H1 (cell line): ENCODE measurements at regions not wholly inside any gene's neighbourhood (a gene's known extent, or its start where the extent isn't known, plus 50 kb on each side); places are given as distances from the start of the nearest gene placed in this dataset.

Experiments used
- CTCF ChIA-PET: fragments of 300-600 bp; sonication (Branson Sonifier 250); formaldehyde crosslinking; loops from one replicate; lab custom pipeline; 2021; ENCODE audit not compliant: partially characterized antibody; lab: Charles Lee
- POLR2A ChIA-PET: fragments of 300-600 bp; sonication (Branson Sonifier 250); formaldehyde crosslinking; loops from one replicate; lab custom pipeline; 2021; ENCODE audit warnings: inconsistent platforms; ENCODE audit not compliant: partially characterized antibody; lab: Charles Lee
- DNase-seq, 2 experiments: peaks; one replicate each; pipeline versions ENCODE4 v3.0.0 to v3.0.0-alpha.2; 2010 to 2022; ENCODE audit warnings: low spot score in 2 of 2, low read depth in 1 of 2, mixed read lengths in 1 of 2
- FAIRE-seq: peaks from 2 replicates; lab custom pipeline; 2011; peaks lifted over from hg19 to GRCh38; lab: Jason Lieb, UNC
- H2AFZ ChIP-seq: 2 replicates; pipeline ENCODE4 v1.8.1; 2012; ENCODE audit warnings: low read length, inconsistent platforms
- H2AK5ac ChIP-seq: 2 replicates; pipeline ENCODE4 v1.6.1; 2013; ENCODE audit warnings: low read depth, low read length
- H2BK120ac ChIP-seq: replicated peaks from 2 replicates; pipeline ENCODE3; 2013; ENCODE audit warnings: low read depth, low read length, inconsistent platforms
- H2BK12ac ChIP-seq: 2 replicates; pipeline ENCODE4 v1.6.1; 2013; ENCODE audit warnings: low read depth, low read length
- H2BK15ac ChIP-seq: 2 replicates; pipeline ENCODE4 v1.6.1; 2013; ENCODE audit warnings: low read length
- H2BK20ac ChIP-seq: 2 replicates; pipeline ENCODE4 v1.6.1; 2013; ENCODE audit warnings: low read length
- H2BK5ac ChIP-seq: 2 replicates; pipeline ENCODE4 v1.6.1; 2013; ENCODE audit warnings: low read depth, low read length
- H3K14ac ChIP-seq: 2 replicates; pipeline ENCODE4 v1.6.1; 2013; ENCODE audit warnings: inconsistent platforms; ENCODE audit not compliant: insufficient read length
- H3K18ac ChIP-seq: 2 replicates; pipeline ENCODE4 v1.6.1; 2013; ENCODE audit warnings: low read length; ENCODE audit errors: extremely low read depth
- H3K23ac ChIP-seq: 2 replicates; pipeline ENCODE4 v1.6.1; 2013; ENCODE audit warnings: inconsistent platforms; ENCODE audit not compliant: insufficient read length
- H3K23me2 ChIP-seq: 2 replicates; pipeline ENCODE4 v1.6.1; 2013; ENCODE audit warnings: low read depth, low read length
- H3K27ac ChIP-seq: 2 replicates; pipeline ENCODE4 v1.6.1; 2011; ENCODE audit warnings: low read depth, low read length, inconsistent platforms
- H3K27me3 ChIP-seq, 4 experiments: replicated peaks in 1 of 4; 1 replicate in 1 of 4; 2 replicates in 3 of 4; pipeline versions ENCODE4 v1.6.1 to v1.8.1; 2011 to 2013; ENCODE audit warnings: low read length in 3 of 4, mild to moderate bottlenecking in 3 of 4, inconsistent platforms in 2 of 4, mixed read lengths in 2 of 4, moderate library complexity in 1 of 4; ENCODE audit not compliant: control insufficient read depth in 3 of 4, insufficient read depth in 3 of 4; ENCODE audit errors: extremely low read depth in 1 of 4
- H3K36me3 ChIP-seq, 4 experiments: 2 replicates each; pipeline versions ENCODE4 v1.6.1 to v1.8.1; 2011 to 2013; ENCODE audit warnings: mild to moderate bottlenecking in 4 of 4, low read length in 3 of 4, moderate library complexity in 2 of 4, control low read depth in 1 of 4, inconsistent platforms in 1 of 4; ENCODE audit not compliant: insufficient read depth in 4 of 4, control insufficient read depth in 2 of 4
- H3K4ac ChIP-seq: replicated peaks from 2 replicates; pipeline ENCODE3; 2013; ENCODE audit warnings: low read length, low read depth, mixed read lengths, inconsistent platforms; ENCODE audit not compliant: insufficient read length
- H3K4me1 ChIP-seq, 4 experiments: replicated peaks in 1 of 4; 1 replicate in 1 of 4; 2 replicates in 3 of 4; pipeline versions ENCODE4 v1.6.1 to v1.8.1; 2011 to 2013; ENCODE audit warnings: low read length in 3 of 4, inconsistent platforms in 2 of 4, mixed read lengths in 1 of 4; ENCODE audit not compliant: insufficient read depth in 4 of 4, control insufficient read depth in 3 of 4
- H3K4me2 ChIP-seq, 2 experiments: 2 replicates each; pipeline versions ENCODE4 v1.6.1 to v1.8.1; 2011 to 2013; ENCODE audit warnings: low read depth in 2 of 2, low read length in 2 of 2, control low read depth in 1 of 2, inconsistent platforms in 1 of 2, mild to moderate bottlenecking in 1 of 2; ENCODE audit not compliant: insufficient read depth in 1 of 2
- H3K4me3 ChIP-seq, 4 experiments: fragments of 200-600, 300-600 bp in 1 of 4; sonication (generic), shearing (Covaris generic), sonication (Bioruptor Twin) in 1 of 4; 2 replicates each; pipeline versions ENCODE4 v1.5.1 to v1.8.1; 2011 to 2016; ENCODE audit warnings: low read length in 4 of 4, low read depth in 3 of 4, control low read depth in 2 of 4, inconsistent platforms in 2 of 4, mild to moderate bottlenecking in 2 of 4, mixed read lengths in 1 of 4, moderate library complexity in 1 of 4; ENCODE audit not compliant: insufficient read depth in 2 of 4; ENCODE audit errors: extremely low read depth in 1 of 4
- H3K56ac ChIP-seq: replicated peaks from 2 replicates; pipeline ENCODE3; 2013; ENCODE audit warnings: low read depth, mild to moderate bottlenecking, mixed read lengths, low read length, inconsistent platforms; ENCODE audit not compliant: insufficient read length
- H3K79me1 ChIP-seq: 2 replicates; pipeline ENCODE4 v1.6.1; 2013; ENCODE audit warnings: low read depth, low read length, control low read depth
- H3K79me2 ChIP-seq, 2 experiments: 2 replicates each; pipeline versions ENCODE4 v1.6.1 to v1.8.1; 2012 to 2013; ENCODE audit warnings: low read length in 2 of 2, mild to moderate bottlenecking in 2 of 2, inconsistent platforms in 1 of 2; ENCODE audit not compliant: insufficient read depth in 2 of 2, control insufficient read depth in 1 of 2
- H3K9ac ChIP-seq, 4 experiments: replicated peaks in 1 of 4; 1 replicate in 1 of 4; 2 replicates in 3 of 4; pipeline versions ENCODE4 v1.6.1 to v1.8.1; 2011 to 2013; ENCODE audit warnings: low read depth in 3 of 4, low read length in 3 of 4, control low read depth in 2 of 4, mild to moderate bottlenecking in 2 of 4, moderate library complexity in 2 of 4, inconsistent platforms in 1 of 4; ENCODE audit errors: extremely low read depth in 1 of 4
- H3K9me3 ChIP-seq, 2 experiments: 2 replicates each; pipeline versions ENCODE4 v1.6.1 to v1.8.1; 2012 to 2013; ENCODE audit warnings: mild to moderate bottlenecking in 2 of 2, moderate library complexity in 2 of 2, control low read depth in 1 of 2, inconsistent platforms in 1 of 2, low read depth in 1 of 2, low read length in 1 of 2, mixed read lengths in 1 of 2; ENCODE audit not compliant: insufficient read depth in 2 of 2
- H4K20me1 ChIP-seq, 2 experiments: replicated peaks in 1 of 2; 2 replicates each; pipeline versions ENCODE3 to v1.8.1; 2011 to 2013; ENCODE audit warnings: inconsistent platforms in 2 of 2, low read length in 2 of 2, mild to moderate bottlenecking in 1 of 2; ENCODE audit not compliant: insufficient read depth in 2 of 2, control insufficient read depth in 1 of 2
- H4K5ac ChIP-seq: 2 replicates; pipeline ENCODE4 v1.6.1; 2013; ENCODE audit warnings: low read length, low read depth, mixed read lengths, inconsistent platforms; ENCODE audit not compliant: insufficient read length
- H4K8ac ChIP-seq: 2 replicates; pipeline ENCODE4 v1.8.0; 2013; ENCODE audit warnings: mild to moderate bottlenecking, moderate library complexity, low read length, inconsistent platforms; ENCODE audit not compliant: insufficient read depth; ENCODE audit errors: extremely low read depth
- H4K91ac ChIP-seq: replicated peaks from 2 replicates; pipeline ENCODE3; 2013; ENCODE audit warnings: low read length, mixed read lengths, inconsistent platforms; ENCODE audit not compliant: insufficient read length
- CTCF ChIP-seq, 3 experiments: IDR thresholded peaks; 1 replicate in 2 of 3; 2 replicates in 1 of 3; pipeline versions ENCODE4 v1.5.1 to v1.6.1; 2011; ENCODE audit warnings: low read length in 3 of 3, mild to moderate bottlenecking in 3 of 3, inconsistent platforms in 2 of 3, low read depth in 1 of 3, moderate library complexity in 1 of 3; ENCODE audit not compliant: insufficient read depth in 1 of 3; ENCODE audit errors: control extremely low read depth in 1 of 3
- JUND ChIP-seq: IDR thresholded peaks from 2 replicates; pipeline ENCODE4 v1.6.1; 2011; ENCODE audit warnings: mild to moderate bottlenecking, improper control_type of control experiment, low read length
- WGBS, 2 experiments: shearing (Covaris generic) in 1 of 2; methylation state at CpG; one replicate each; pipeline versions ENCODE4 v1.1.6 to v1.1.7; 2013 to 2015; ENCODE audit warnings: low lambda C conversion rate in 2 of 2, mixed read lengths in 2 of 2, inconsistent platforms in 1 of 2, low coverage in 1 of 2, missing lambda C conversion rate in 1 of 2; ENCODE audit not compliant: insufficient replicate concordance in 2 of 2, insufficient coverage in 1 of 2, insufficient read length in 1 of 2; ENCODE audit errors: extremely low coverage in 1 of 2, missing lambda C conversion rate in 1 of 2; 5-methylcytosine and 5-hydroxymethylcytosine counted together

GRCh38 chr14:35985474-35986218 lies 159.5 kb downstream of the BRMS1L start:
- Histone ChIP-seq H2AK5ac (no peak overlapping the region), H3K4me3 (no peak overlapping the region), H2BK15ac (no peak overlapping the region), H3K18ac (no peak overlapping the region), H4K8ac (no peak overlapping the region), H2BK5ac (no peak overlapping the region), H4K91ac (no peak overlapping the region), H4K20me1 (no peaks in the 10 kb centered on the region), H3K4ac (no peak overlapping the region), H3K23me2 (no peaks in the 10 kb centered on the region; the same call in 1 of the 2 replicates), H3K9me3 (no peaks in the 10 kb centered on the region), H3K4me2 (no peak overlapping the region), H2BK12ac (no peak overlapping the region), H3K9ac (no peak overlapping the region), H3K79me2 (no peaks in the 10 kb centered on the region), H2BK20ac (no peak overlapping the region), H3K14ac (no peak overlapping the region), H2BK120ac (no peak overlapping the region), H3K79me1 (no peaks in the 10 kb centered on the region), H4K5ac (no peak overlapping the region), H3K36me3 (no peaks in the 10 kb centered on the region), H3K27me3 (no peaks in the 10 kb centered on the region), H2AFZ (no peak overlapping the region), H3K23ac (no peak overlapping the region), H3K56ac (no peak overlapping the region), H3K4me1 (no peaks in the 10 kb centered on the region), H3K27ac (no peak overlapping the region)
- ChIA-PET CTCF (interaction anchor here (0.6 to 2.6 kb wide), 14 partner anchors 12 to 976 kb away, joined by 3 to 12 read pairs (median 5); no protein-coding TSS in a partner anchor), POLR2A (no interaction called here)
- TF ChIP-seq JUND: no peak
- peak in 2 of 3 experiments; percentile 8 to 29; a peak in 1 of 4 replicates for TF ChIP-seq CTCF (IDR thresholded peaks at IDR 0.05; ENCODE audit: control extremely low read depth in 1 of 3, insufficient read depth in 1 of 3, low read depth in 1 of 3, low read length in 3 of 3)
- DNase-seq (no peak), FAIRE-seq (no peak)
- 74% methylated on average over 5 of the region's 5 CpGs; no CpG with 5 or more reads in 1 of the 2 experiments for WGBS, 2 experiments
